GM12878 (cell line): ENCODE measurements at regions not wholly inside any gene's neighbourhood (a gene's known extent, or its start where the extent isn't known, plus 50 kb on each side); places are given as distances from the start of the nearest gene placed in this dataset.

Experiments
- ATAC-seq: fragments of 200-7000 bp; cut with Tn5 transposase; 3 replicates; pipeline ENCODE4 v1.9.1; 2020; ENCODE audit warnings: mild to moderate bottlenecking, moderate library complexity
- BruUV-seq: library from RNA; stranded (reverse); fragments of 400-500 nt; replicated peaks from 2 replicates; lab custom pipeline; 2021; lab: Mats Ljungman, UMichigan
- CTCF ChIA-PET: fragments of 300-600 bp; sonication (Branson Sonifier 250); formaldehyde crosslinking; extraction: SDS; loops from one replicate; lab custom pipeline; 2021; ENCODE audit warnings: inconsistent platforms; lab: Yijun Ruan, JAX
- POLR2A ChIA-PET: fragments of 350-600 bp; formaldehyde crosslinking; extraction: SDS; loops from one replicate; lab custom pipeline; 2021; ENCODE audit warnings: inconsistent platforms; lab: Charles Lee
- RAD21 ChIA-PET: fragments of 300-600 bp; sonication (Branson Sonifier 250); formaldehyde crosslinking; loops from one replicate; lab custom pipeline; 2023; ENCODE audit warnings: antibody characterized with exemption; ENCODE audit not compliant: unreplicated experiment; lab: Charles Lee
- SMC1A ChIA-PET: fragments of 300-600 bp; sonication (Branson Sonifier 250); formaldehyde crosslinking; loops from one replicate; lab custom pipeline; 2023; ENCODE audit not compliant: unreplicated experiment, uncharacterized antibody; lab: Charles Lee
- DNase-seq: peaks from one replicate; pipeline ENCODE4 v3.0.0-alpha.2; 2011; ENCODE audit warnings: low read depth, low spot score
- FAIRE-seq: peaks from 3 replicates; lab custom pipeline; 2011; peaks lifted over from hg19 to GRCh38; lab: Jason Lieb, UNC
- H2AFZ ChIP-seq: 2 replicates; pipeline ENCODE4 v1.6.0; 2011; ENCODE audit warnings: low read depth, low read length, control low read depth; ENCODE audit not compliant: control insufficient read depth
- H3K27ac ChIP-seq: 2 replicates; pipeline ENCODE4 v1.5.1; 2011; ENCODE audit warnings: control low read depth; ENCODE audit not compliant: control insufficient read depth, insufficient read depth
- H3K27me3 ChIP-seq, 2 experiments: replicated peaks in 1 of 2; 2 replicates each; pipeline versions ENCODE4 v1.6.0 to v1.6.1; 2011; ENCODE audit warnings: low read length in 1 of 2; ENCODE audit not compliant: control insufficient read depth in 2 of 2, insufficient read depth in 2 of 2
- H3K36me3 ChIP-seq, 2 experiments: 2 replicates each; pipeline ENCODE4 v1.5.1; 2011; ENCODE audit warnings: low read length in 1 of 2; ENCODE audit not compliant: control insufficient read depth in 2 of 2, insufficient read depth in 2 of 2
- H3K4me1 ChIP-seq: 2 replicates; pipeline ENCODE4 v1.6.1; 2011; ENCODE audit warnings: mild to moderate bottlenecking, low read length, moderate library complexity, mixed read lengths; ENCODE audit not compliant: control insufficient read depth, insufficient read depth
- H3K4me2 ChIP-seq: 2 replicates; pipeline ENCODE4 v1.6.0; 2011; ENCODE audit warnings: control low read depth; ENCODE audit not compliant: control insufficient read depth, insufficient read depth
- H3K4me3 ChIP-seq: fragments of 200-600 bp; sonication (generic); 2 replicates; pipeline ENCODE4 v1.5.1; 2016
- H3K79me2 ChIP-seq: 2 replicates; pipeline ENCODE4 v1.6.0; 2011; ENCODE audit warnings: low read length; ENCODE audit not compliant: control insufficient read depth, insufficient read depth
- H3K9ac ChIP-seq: 2 replicates; pipeline ENCODE4 v1.8.0; 2011; ENCODE audit warnings: low read length, control low read depth, mixed read lengths; ENCODE audit not compliant: control insufficient read depth, insufficient read depth
- H3K9me3 ChIP-seq: replicated peaks from 3 replicates; pipeline ENCODE4 v1.5.1; 2011; ENCODE audit warnings: mild to moderate bottlenecking, low read length; ENCODE audit not compliant: control insufficient read depth, insufficient read depth
- H4K20me1 ChIP-seq: 2 replicates; pipeline ENCODE4 v1.6.0; 2011; ENCODE audit not compliant: control insufficient read depth, insufficient read depth
- LARP7 ChIP-seq: fragments of 450-650 bp; IDR thresholded peaks from 2 replicates; pipeline ENCODE4 v1.6.1; 2017; ENCODE audit warnings: mild to moderate bottlenecking
- MYB ChIP-seq: fragments of 150-350 bp; IDR thresholded peaks from 2 replicates; pipeline ENCODE4 v1.6.1; 2014; ENCODE audit warnings: mild to moderate bottlenecking, low read depth, low read length, borderline replicate concordance
- NFXL1 ChIP-seq: fragments of 450-650 bp; IDR thresholded peaks from 2 replicates; pipeline ENCODE4 v1.6.1; 2017; ENCODE audit warnings: antibody characterized with exemption, mild to moderate bottlenecking, borderline replicate concordance
- NRF1 ChIP-seq: conservative IDR thresholded peaks from 2 replicates; pipeline ENCODE4 v1.6.1; 2011; ENCODE audit warnings: mild to moderate bottlenecking, low read depth, low read length, improper control_type of control experiment
- SREBF2 ChIP-seq: IDR thresholded peaks from 2 replicates; pipeline ENCODE4 v1.6.1; 2012; ENCODE audit warnings: mild to moderate bottlenecking, low read length
- SUPT20H ChIP-seq: IDR thresholded peaks from 2 replicates; pipeline ENCODE4 v1.6.1; 2011; ENCODE audit warnings: low read depth, mild to moderate bottlenecking, low read length, moderate library complexity, borderline replicate concordance; ENCODE audit not compliant: control insufficient read depth
- YBX1 ChIP-seq: fragments of 450-650 bp; IDR thresholded peaks from 2 replicates; pipeline ENCODE4 v1.6.1; 2016; ENCODE audit warnings: antibody characterized with exemption
- WGBS: methylation state at CpG from one replicate; pipeline ENCODE4 v1.1.6; 2016; ENCODE audit warnings: low lambda C conversion rate; ENCODE audit not compliant: insufficient replicate concordance, insufficient coverage; ENCODE audit errors: missing lambda C conversion rate; 5-methylcytosine and 5-hydroxymethylcytosine counted together
- in situ Hi-C: fragments of 300-500 bp; cut with MboI; formaldehyde crosslinking; loops from 9 replicates; pipeline ENCODE4 v1.14.3; 2018; ENCODE audit warnings: mixed read lengths
- intact Hi-C: fragments of 100-400 bp; cut with micrococcal nuclease; formaldehyde crosslinking; loops from one replicate; pipeline ENCODE4 v1.14.2; 2022; ENCODE audit not compliant: unreplicated experiment
- TF ChIP-seq, protein P1 (sequence below): fragments of 450-650 bp; IDR thresholded peaks from 2 replicates; pipeline ENCODE4 v1.6.1; 2016; ENCODE audit warnings: mild to moderate bottlenecking, moderate library complexity, borderline replicate concordance
- TF ChIP-seq, protein P2 (sequence below): fragments of 150-350 bp; IDR thresholded peaks from 2 replicates; pipeline ENCODE4 v1.6.1; 2016; ENCODE audit warnings: low read depth, low read length
- TF ChIP-seq, protein P3 (sequence below): IDR thresholded peaks from 2 replicates; pipeline ENCODE4 v1.6.1; 2012; ENCODE audit warnings: low read depth, low read length, improper control_type of control experiment
- TF ChIP-seq, protein P4 (sequence below): IDR thresholded peaks from 2 replicates; pipeline ENCODE4 v1.6.1; 2011; ENCODE audit warnings: borderline replicate concordance, low read depth, mild to moderate bottlenecking, moderate library complexity, mixed read lengths, low read length; ENCODE audit not compliant: insufficient read depth; ENCODE audit errors: extremely low read length
- TF ChIP-seq, protein P5 (sequence below): IDR thresholded peaks from 2 replicates; pipeline ENCODE4 v1.6.1; 2012; ENCODE audit warnings: low read depth, low read length, improper control_type of control experiment
- TF ChIP-seq, protein P6 (sequence below): IDR thresholded peaks from 2 replicates; pipeline ENCODE4 v1.6.1; 2012; ENCODE audit warnings: low read length, inconsistent platforms

DNA sequence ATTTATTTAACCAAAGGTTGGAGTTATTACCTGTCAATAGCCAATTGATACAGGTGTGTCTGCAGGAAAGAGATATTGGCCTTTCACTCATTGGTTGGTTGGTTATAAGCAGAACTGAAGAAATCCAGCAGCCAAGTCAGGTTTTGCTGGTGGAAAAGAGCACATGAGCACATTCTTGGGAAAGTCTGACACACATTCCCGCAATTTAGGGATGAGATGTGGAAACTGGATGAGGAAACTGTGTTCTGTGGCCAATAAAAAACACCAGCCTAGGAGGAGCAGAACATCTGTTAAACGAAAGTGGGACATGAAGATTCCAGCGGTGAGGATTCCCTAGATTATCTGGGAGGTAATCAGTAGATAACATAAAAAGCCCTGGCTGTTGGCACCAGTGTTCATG, 567.4 kb upstream of the CPEB2 start:
- Histone ChIP-seq H3K4me1 (no peaks in the 10 kb centered on the region), H3K9ac (no peak overlapping the region), H2AFZ (no peak overlapping the region), H4K20me1 (no peaks in the 10 kb centered on the region), H3K4me2 (no peak overlapping the region), H3K27ac (no peak overlapping the region), H3K36me3 (no peaks in the 10 kb centered on the region), H3K27me3 (no peaks in the 10 kb centered on the region), H3K9me3 (no peaks in the 10 kb centered on the region), H3K4me3 (no peak overlapping the region), H3K79me2 (no peaks in the 10 kb centered on the region)
- POLR2A ChIA-PET: no interaction called here
- RAD21 ChIA-PET: interaction anchor here (0.7 kb wide), 1 partner anchor 312 kb away, joined by 3 read pairs; no protein-coding TSS in a partner anchor
- no peak for TF ChIP-seq MYB
- TF ChIP-seq, protein P1, sequence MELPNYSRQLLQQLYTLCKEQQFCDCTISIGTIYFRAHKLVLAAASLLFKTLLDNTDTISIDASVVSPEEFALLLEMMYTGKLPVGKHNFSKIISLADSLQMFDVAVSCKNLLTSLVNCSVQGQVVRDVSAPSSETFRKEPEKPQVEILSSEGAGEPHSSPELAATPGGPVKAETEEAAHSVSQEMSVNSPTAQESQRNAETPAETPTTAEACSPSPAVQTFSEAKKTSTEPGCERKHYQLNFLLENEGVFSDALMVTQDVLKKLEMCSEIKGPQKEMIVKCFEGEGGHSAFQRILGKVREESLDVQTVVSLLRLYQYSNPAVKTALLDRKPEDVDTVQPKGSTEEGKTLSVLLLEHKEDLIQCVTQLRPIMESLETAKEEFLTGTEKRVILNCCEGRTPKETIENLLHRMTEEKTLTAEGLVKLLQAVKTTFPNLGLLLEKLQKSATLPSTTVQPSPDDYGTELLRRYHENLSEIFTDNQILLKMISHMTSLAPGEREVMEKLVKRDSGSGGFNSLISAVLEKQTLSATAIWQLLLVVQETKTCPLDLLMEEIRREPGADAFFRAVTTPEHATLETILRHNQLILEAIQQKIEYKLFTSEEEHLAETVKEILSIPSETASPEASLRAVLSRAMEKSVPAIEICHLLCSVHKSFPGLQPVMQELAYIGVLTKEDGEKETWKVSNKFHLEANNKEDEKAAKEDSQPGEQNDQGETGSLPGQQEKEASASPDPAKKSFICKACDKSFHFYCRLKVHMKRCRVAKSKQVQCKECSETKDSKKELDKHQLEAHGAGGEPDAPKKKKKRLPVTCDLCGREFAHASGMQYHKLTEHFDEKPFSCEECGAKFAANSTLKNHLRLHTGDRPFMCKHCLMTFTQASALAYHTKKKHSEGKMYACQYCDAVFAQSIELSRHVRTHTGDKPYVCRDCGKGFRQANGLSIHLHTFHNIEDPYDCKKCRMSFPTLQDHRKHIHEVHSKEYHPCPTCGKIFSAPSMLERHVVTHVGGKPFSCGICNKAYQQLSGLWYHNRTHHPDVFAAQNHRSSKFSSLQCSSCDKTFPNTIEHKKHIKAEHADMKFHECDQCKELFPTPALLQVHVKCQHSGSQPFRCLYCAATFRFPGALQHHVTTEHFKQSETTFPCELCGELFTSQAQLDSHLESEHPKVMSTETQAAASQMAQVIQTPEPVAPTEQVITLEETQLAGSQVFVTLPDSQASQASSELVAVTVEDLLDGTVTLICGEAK: no peak
- TF ChIP-seq YBX1: no peak
- no peak for TF ChIP-seq NRF1
- TF ChIP-seq SUPT20H: no peak
- TF ChIP-seq, protein P2, sequence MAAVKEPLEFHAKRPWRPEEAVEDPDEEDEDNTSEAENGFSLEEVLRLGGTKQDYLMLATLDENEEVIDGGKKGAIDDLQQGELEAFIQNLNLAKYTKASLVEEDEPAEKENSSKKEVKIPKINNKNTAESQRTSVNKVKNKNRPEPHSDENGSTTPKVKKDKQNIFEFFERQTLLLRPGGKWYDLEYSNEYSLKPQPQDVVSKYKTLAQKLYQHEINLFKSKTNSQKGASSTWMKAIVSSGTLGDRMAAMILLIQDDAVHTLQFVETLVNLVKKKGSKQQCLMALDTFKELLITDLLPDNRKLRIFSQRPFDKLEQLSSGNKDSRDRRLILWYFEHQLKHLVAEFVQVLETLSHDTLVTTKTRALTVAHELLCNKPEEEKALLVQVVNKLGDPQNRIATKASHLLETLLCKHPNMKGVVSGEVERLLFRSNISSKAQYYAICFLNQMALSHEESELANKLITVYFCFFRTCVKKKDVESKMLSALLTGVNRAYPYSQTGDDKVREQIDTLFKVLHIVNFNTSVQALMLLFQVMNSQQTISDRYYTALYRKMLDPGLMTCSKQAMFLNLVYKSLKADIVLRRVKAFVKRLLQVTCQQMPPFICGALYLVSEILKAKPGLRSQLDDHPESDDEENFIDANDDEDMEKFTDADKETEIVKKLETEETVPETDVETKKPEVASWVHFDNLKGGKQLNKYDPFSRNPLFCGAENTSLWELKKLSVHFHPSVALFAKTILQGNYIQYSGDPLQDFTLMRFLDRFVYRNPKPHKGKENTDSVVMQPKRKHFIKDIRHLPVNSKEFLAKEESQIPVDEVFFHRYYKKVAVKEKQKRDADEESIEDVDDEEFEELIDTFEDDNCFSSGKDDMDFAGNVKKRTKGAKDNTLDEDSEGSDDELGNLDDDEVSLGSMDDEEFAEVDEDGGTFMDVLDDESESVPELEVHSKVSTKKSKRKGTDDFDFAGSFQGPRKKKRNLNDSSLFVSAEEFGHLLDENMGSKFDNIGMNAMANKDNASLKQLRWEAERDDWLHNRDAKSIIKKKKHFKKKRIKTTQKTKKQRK: no peak
- TF ChIP-seq SREBF2: no peak
- TF ChIP-seq LARP7: no peak
- TF ChIP-seq, protein P3, sequence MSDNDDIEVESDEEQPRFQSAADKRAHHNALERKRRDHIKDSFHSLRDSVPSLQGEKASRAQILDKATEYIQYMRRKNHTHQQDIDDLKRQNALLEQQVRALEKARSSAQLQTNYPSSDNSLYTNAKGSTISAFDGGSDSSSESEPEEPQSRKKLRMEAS: no peak
- TF ChIP-seq, protein P4, sequence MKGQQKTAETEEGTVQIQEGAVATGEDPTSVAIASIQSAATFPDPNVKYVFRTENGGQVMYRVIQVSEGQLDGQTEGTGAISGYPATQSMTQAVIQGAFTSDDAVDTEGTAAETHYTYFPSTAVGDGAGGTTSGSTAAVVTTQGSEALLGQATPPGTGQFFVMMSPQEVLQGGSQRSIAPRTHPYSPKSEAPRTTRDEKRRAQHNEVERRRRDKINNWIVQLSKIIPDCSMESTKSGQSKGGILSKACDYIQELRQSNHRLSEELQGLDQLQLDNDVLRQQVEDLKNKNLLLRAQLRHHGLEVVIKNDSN: no peak
- TF ChIP-seq, protein P5, sequence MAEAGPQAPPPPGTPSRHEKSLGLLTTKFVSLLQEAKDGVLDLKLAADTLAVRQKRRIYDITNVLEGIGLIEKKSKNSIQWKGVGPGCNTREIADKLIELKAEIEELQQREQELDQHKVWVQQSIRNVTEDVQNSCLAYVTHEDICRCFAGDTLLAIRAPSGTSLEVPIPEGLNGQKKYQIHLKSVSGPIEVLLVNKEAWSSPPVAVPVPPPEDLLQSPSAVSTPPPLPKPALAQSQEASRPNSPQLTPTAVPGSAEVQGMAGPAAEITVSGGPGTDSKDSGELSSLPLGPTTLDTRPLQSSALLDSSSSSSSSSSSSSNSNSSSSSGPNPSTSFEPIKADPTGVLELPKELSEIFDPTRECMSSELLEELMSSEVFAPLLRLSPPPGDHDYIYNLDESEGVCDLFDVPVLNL: no peak
- no peak for TF ChIP-seq NFXL1
- TF ChIP-seq, protein P6, sequence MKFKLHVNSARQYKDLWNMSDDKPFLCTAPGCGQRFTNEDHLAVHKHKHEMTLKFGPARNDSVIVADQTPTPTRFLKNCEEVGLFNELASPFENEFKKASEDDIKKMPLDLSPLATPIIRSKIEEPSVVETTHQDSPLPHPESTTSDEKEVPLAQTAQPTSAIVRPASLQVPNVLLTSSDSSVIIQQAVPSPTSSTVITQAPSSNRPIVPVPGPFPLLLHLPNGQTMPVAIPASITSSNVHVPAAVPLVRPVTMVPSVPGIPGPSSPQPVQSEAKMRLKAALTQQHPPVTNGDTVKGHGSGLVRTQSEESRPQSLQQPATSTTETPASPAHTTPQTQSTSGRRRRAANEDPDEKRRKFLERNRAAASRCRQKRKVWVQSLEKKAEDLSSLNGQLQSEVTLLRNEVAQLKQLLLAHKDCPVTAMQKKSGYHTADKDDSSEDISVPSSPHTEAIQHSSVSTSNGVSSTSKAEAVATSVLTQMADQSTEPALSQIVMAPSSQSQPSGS: no peak
- FAIRE-seq (no peak), DNase-seq (no peak), ATAC-seq (no peak)
- 22% methylated on average over 3 of the region's 3 CpGs for whole genome bisulfite sequencing
- in situ Hi-C loops: no loop called here
- no TSS peak for BruUV-seq
- SMC1A ChIA-PET: no interaction called here
- intact Hi-C loops: no loop called here
- CTCF ChIA-PET: no interaction called here
